Right lung (tissue), 2 donors: ENCODE measurements at regions not wholly inside any gene's neighbourhood (a gene's known extent, or its start where the extent isn't known, plus 50 kb on each side); places are given as distances from the start of the nearest gene placed in this dataset.

Experiments used
- DNase-seq, 2 donors: peaks; one replicate each; pipeline ENCODE4 v3.0.0-alpha.2; 2013

DNA sequence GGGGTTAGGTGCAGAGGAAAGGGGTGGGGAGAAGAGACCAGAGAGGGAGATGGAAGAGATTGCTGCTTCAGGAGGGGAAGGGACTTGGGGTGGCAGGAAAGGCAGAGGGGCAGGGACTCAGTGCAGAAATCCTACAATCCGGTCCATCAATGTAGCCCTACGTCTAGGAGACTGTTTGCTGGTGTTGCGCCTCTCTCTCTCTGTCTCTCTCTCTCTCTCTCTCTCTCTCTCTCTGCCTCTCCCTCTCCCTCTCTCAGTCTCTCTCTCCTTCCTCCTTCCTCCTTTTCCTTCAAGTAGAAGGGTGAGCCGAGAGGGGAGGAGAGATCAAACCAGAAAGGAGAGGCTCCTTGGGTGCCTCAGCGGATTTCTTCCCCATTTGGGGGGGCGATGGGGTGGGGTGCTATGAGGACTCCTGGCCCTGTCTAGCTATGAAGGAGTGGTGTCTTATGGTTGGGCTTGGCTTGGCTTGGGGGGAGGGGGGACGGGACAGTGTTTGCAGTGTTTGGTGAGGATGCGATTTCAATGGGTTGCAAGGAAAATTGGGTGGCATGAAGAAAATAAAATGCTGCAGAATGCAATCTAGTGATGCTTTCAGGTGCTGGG, 181.2 kb downstream of the TBXT start:
- DNase-seq: no peak

DNA sequence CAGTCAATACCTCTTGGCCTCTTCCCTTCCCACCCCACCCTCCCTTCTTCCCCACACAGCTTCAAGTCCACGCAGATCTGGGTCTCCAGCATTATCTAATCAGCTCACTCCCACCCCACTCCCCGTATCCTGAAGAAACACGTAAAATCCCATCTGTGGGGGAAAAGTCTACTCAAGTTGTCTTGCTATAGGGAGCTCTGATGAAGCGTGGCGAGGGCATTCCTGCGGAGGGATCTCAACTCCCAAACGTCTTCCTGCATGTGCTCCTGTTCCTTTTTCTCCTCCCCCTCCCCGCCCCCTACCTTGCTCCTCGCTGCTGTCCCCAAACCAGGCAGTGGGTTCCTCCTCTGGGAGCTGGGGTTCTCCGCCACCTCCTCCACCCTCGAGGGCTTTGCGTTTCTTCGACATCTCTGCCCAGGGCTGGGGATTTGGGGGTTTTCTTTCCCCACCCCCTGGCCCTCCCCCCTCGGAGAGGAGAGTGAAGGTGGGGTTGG, 181.8 kb downstream of the TBXT start:
- no peak for DNase-seq

DNA sequence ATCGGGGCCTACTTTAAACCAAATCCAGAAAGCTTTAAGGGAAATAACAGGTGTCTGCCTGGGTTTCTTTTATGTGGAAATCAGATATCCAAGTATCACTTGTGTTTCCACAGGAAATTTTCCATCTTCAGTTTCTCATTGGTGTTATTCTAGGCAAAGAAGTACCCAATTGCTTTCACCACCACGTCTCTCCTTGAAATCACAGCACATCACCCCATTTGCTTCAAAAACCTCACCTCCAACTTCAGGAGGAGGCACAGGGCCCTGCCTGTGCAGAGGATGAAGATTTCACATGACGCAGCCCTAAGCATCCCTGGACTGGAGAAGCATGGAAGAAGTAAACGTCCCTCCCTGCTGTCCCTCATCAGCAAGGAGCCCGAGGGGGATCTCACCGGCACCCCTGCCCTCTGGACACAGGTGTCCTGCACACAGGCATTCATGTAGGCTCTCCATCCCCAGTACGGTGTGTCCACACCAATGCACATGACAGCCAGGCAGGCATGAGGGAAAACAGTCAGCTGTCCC, 182.3 kb downstream of the TBXT start:
- DNase-seq: no peak

DNA sequence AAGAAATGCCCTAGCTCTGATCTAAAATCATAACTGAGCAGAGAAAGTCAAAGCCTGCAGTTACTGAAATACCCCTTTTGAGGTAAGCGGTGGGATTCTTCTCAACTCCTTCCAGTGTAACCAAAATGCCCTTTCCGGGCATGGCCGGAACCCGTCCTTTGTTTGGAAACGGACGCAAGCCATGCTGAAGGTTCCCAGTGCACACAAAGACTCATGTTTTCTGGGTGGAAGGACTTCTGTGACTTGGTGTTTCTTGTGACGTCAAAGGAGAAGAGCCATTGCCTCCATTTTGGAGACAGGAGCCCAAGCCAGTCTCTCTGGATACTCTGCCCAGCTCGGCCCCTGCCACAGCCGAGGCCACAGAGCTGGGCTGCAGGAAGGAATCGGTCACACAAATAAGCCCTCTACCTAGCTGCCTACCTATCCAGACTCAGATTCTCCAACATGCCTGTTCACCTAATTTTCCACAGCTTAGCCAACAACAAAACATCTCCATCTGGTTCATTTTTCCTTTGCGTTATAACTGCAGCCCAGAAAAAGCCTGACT, 182.8 kb downstream of the TBXT start:
- no peak for DNase-seq

DNA sequence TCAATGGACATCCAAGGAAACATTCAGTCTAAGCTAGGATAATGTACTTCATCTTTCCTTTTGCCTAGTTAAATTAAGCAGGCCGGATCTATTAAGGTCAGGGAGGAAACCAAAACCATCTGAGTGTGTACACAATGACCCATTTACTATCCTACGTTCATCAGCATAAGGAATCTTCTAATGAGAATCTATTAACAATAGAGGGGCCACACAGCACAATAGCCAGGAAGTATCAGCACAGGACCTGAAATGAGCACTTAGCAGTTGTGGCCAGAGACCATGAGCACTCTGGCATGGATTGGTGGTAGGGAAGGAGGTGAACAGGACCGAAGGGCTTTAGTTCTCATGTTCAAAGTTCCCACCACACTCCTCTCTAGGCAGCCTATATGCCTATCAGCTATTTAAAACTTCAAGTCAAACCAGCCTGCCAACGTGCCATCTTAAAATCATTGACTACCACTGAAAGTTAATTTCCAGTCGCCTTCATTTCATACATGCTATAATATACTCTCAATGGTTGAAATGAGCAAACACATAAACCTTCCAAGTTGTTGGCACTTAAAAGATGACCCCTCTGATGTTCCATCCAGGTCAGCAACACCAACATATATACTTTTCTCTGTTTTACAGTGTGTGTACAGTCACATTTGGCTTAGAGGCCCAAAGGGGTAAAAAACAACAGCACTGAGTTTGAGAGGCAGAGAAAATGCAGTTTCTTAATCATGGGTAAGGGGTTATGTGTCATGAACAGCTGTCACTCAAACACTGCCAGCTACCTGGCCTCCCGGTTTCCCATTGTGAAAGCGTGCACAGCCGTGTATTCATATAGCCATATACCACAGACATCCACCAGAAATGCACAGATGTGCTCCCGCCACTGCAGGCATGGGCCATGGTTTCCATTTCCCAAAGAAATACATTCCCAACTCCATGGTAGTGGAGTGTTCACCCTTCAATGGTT, 184.3 kb downstream of the TBXT start:
- no peak for DNase-seq

DNA sequence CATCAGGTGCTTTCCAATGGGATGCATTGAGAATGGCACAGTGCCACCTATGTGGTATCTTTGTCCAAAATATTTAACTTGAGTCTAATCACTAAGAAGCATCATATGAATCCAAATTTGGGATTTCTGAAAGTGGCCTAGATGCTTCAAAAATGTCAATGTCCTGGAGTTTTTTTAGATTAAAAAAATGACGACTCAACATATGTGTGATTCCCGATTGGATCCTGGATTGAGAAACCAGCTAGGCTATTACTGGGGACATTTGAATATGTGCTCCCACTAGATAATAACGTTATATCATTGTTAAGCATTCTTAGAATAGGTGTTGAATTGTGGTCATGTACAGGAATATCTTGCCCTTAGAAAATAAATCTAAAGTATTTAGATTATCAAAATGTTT, 189.2 kb downstream of the TBXT start:
- no peak for DNase-seq

DNA sequence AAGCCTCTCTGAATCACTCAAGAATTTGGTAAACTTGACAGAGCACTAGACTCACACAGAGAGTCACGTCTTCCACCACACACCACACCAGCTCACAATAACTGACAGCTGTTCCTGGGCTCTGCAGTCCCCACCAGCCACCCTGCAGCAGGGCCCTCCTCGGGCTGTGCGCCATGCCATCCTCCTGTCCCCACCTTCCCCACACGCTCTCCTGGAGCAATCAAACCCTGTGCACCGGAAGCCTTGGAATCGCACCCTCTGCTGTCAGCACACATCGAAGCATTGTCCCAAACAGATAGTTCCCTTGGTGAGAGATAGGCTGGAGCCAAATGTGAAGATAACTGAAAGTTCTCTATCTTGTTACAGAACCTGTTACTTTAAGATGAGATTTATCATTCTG, 191.0 kb downstream of the TBXT start:
- DNase-seq: no peak

DNA sequence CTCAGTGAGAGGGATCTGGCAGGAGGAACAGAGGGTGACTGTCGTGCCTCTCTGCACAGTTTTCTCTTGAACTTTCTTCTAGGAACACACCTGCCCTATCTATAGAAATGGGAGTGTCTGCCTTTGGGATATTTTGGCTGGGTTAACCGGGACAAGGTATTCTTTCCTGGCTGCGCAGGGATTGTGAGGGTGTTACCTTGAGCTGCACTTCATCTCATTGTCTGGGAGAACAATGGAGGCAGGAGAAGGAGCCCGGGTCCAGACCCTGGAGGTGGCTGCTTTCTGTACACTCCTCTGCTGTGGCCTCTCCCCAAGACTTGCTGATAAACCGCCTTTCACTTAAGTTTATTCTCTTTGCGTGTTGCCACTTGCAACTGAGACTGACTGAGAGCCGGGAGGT, 192.8 kb downstream of the TBXT start:
- no peak for DNase-seq

DNA sequence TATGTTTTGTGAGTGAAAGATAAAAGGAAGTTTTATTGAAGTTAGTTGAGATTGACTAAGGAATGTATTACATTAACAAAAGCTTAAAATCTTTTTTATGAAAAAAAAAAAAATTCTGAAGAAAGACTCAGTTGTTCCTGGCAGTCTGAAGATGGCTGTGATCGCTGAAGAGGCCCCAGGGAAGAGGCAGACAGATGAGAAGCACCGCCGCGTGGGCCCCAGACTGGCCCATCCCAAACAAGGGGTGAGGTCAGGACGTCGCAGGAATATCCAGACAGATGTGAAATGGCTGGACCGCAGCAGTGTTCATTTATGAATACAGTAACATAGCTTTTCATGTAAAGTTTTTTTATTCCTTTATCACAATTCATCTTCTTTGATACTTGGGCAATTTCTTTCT, 194.2 kb downstream of the TBXT start:
- DNase-seq: no peak

DNA sequence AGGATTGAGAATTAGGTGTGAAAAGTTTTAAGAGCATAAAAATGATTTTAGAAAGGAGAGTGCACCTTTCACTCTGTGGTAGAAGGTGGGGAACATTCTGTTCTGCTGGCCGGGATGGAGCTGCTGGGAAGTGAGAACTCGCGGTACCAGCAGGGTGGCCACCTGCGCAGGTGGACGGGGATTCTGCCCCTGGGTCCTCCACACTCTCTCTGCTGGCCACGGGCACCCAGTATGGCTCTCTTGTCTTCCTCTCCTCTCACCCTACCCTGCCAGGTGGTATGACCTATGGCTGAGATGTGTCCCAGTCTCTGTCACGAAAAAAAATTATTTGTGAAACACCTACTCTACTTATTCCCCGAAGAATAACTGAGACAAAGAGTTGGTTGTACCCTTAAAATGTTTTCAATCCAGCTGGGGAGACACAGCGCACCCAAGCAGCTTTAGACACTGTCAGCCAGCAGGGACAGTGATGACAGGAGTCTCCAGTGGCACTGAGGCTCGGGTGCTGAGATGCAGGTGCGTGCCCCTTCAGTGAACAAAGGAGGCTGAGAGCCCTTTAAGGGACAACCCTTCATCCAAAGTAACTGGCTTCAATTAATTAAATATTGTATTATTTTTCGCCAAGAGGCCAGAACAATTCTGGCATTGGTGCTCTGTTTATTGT, 195.4 kb downstream of the TBXT start:
- DNase-seq: no peak

DNA sequence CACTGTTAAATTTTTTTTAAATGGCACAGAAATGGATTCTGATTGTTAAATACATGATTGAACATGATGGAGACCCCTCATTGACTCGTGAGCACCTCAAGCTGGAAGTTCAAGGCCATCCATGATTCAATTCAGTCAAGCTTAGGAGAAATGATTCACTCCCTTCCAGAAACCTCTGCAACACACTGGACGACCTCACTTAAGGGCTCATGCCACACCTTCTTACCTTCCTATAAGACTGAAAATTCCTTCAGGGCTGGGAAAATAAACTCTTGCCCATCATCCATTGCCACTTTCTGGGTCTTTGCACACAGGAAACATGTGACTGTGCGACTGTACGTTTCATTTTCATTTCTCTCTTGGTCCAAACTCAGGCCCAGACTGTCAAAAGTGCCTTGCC, 196.4 kb downstream of the TBXT start:
- DNase-seq: no peak

DNA sequence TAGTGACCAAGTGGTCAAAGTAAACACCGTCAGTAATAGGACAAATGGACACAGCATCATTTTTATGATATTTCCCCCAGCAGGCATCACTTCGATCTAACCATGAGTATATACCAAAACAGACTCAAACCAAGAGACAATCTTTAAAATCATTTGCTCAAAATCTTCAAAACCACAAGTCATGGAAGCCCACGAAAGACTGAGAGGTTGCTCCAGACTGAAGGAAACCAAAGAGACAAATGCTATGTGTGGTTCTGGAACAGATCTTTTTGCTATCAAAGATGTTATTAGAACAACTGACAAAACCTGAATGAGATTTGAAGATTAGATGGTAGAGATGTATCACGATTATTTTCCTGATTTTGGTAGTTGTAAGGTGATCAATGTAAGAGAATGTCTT, 197.7 kb downstream of the TBXT start:
- DNase-seq: no peak

DNA sequence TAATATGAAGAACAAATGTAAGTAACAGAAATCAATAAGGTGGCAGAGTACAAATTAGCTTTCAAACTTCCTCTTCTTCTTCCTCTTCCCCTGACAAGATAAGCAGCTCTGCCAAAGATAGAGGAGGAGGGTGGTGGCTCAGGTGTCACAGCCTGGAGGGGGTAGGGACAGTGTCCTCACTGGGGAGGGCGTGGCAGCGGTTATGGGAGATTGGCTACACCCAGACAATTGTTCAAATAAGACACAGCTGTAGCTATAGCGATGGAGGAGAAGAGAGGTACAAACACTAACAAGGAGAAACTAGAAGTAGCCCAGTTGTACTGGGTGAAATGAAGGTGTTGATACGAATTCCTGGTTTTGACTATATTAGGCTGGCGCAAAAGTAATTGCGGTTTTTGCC, 198.5 kb downstream of the TBXT start:
- no peak for DNase-seq

DNA sequence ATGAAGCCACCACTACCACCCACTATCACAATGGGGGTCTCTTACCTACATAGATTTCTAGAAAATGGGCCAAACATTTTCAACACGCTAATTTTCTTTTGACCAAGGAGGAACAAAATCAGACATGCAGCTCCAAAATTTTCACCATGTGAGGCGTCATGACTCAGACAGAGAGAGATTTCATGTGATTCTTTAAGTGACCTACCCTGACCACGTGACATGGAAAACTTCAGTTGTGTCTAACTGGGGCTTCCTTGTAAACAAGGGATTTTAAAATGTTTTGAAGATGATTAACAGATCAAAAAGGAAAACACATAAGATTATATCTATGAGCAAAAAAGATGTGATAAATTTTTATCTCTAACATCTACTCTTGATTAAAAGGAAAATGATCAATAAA, 199.2 kb downstream of the TBXT start:
- no peak for DNase-seq

DNA sequence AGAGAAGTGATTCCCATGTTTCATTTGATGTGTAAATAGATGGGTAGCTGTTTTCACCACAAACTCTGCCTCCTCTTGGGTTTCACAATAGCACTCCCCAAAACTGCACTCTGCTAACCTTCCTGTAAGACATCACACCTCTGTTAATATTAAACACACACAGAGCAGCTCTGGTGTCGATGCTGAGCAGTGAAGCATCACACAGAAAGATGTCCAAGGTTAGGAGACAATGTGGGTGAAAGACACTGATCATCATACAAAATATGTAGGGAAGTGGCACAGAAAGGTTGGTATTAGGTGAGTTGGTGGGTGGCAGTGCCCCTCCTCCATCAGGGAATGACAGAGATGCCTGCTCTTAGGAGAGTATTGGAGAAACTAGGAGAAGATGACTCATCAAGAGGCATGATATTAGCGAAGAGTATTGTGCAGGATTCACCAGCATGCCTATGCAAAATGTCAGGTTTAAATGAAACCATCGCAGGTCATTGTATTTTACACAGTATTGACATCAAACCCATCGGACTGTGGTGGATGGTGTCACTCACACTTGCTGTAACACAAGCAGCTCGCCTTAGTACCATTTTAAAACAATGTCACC, 199.7 kb downstream of the TBXT start:
- DNase-seq: no peak

DNA sequence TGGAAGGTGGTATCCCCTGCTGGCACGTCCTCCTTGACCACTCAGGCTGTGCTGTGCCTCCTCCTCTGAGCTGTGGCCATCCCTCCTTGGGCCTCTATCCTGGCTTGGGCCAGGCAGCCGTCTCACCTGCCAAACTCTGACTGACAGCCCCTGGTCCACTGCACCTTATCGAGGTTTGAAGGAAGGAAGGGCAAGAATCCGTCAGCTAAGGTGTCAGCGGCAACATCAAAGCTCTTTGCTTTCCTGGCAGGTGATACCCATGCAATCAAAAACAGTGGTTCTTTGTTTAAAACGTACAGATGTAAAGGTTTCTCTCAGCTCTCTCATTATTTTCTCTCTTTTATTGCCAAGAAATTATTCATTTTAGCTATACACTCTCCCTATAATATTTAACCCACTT, 203.9 kb downstream of the TBXT start:
- DNase-seq: peak in 1 of 2 donors; percentile 5

DNA sequence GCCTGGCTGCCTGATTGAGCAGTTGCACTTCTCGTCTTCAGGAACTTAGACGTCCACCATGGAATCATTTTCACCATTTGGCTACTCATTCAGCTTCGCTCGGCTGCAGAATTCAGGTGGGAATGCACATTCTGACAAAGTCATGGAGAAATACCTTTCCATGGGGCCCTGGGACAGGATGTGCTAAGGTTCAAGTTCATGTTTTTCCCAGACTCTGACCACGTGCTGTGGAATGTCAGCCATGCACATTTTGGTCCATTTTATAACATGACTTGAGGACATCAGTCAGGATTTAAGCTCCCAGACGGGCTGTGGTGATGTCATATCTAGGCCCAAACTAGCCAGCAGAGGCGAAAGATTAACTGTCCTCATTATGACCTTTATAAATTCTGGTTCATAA, 205.3 kb downstream of the TBXT start:
- DNase-seq: no peak

DNA sequence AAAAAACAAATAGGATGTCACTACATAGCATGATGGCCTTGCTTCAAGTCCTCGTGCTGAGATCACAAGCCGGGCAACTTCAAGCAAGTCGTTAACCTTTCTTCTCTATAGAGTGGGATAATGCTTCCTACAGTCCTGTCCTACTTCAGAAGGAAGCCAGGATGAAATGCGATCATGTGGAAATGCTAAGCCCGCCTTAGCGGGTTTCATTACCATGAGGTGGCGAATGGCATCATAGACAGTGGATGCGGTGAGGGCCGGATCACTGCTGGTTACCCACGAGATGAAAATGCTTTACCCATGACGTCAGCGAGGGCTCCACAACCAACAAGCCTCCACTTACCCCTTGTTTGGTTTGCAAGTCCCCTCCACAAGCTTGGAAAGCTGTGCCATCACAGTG, 206.4 kb downstream of the TBXT start:
- no peak for DNase-seq

DNA sequence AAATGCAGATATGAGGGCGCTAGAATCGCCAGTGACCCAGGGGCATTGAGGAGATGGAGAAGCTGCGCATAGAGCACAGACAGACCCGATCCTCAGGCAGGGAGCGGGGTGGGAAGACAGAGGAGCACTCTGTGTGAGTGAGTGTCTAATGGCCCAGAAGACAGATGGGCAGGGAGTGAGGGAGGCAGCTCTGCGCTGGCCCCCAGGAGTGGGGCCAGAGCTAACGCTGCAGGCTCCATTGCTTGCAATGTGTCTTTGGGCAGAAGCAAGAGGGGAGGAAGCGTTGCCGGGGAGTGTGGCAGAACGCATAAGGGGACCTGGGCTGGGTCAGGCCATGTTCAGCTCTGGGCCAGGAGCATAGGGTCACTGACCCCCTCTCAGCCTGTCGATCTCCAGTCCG, 207.0 kb downstream of the TBXT start:
- DNase-seq: no peak

DNA sequence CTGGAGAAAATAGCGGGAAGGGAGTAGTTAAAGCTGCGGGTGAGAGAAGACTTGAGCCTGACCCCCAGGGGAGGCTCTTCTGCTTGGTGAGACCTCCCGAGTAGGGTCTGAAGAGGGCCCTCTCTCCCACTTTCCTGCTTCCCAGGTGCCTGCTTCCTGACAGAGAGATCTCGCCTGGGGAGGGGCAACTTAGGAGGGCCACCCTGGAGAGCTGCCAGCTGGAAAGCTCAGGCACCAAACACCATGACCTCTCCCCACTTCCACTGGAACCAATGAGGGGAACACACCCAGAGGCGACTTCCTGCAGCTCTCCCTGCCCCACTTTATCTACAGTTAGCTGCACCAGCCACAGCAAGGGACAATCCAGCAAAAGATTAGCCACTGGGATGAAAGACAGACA, 208.0 kb downstream of the TBXT start:
- DNase-seq: no peak

DNA sequence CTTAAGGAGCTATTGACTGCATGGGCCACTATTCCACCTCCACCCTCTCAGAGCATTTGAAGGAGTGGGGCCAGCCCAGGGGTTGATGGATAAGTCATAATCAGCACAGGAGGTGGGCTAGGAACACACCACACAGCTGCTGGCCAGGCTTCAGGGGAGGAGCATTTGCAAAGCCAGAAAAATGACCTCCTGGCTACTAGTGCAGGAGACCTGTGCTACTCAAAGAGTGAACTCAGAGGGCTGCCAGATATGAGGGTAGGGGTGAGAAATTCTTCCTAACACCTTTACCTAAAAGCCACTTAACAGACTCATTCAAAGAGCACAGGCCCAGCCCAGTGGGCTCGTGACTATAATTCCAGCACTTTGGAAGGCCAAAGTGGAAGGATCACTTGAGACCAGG, 210.8 kb downstream of the TBXT start:
- DNase-seq: no peak

DNA sequence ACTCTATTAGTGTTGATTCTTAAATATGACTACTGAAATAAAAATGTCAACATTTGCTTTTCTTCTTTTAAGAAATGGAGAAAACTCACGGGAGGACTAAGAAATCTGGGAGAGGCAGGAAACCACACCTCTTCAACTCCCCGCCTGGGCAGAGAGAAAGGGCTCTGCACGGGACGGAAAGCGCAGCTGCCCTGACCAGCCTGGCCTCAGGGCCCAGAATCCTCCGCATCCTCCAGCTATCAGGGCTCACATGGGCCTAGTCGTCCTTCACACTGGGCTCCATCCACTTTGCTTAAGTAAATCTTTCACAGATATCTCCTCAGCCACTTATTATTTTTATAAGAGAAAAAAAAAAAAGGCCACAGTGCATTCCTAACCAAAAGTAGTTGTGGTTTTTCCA, 215.1 kb downstream of the TBXT start:
- no peak for DNase-seq
